Chondrocyte (in vitro differentiated cells): ENCODE measurements at regions not wholly inside any gene's neighbourhood (a gene's known extent, or its start where the extent isn't known, plus 50 kb on each side); places are given as distances from the start of the nearest gene placed in this dataset.
A peak's percentile ranks its signal among the peaks of the same experiment; 100 is the strongest.
"Not testable (repeated sequence)": the region's sequence is repeated elsewhere in the genome, so short reads cannot be mapped to it uniquely, and the experiment has no call there.

Source experiments
- DNase-seq: peaks from one replicate; pipeline ENCODE4 v3.0.0; 2021; ENCODE audit warnings: mixed read lengths, low spot score
- H3K27ac Mint-ChIP-seq: one replicate; pipeline ENCODE4 v1.8.0; 2021; ENCODE audit warnings: mild to moderate bottlenecking, moderate library complexity, mixed read lengths; ENCODE audit not compliant: unreplicated experiment
- H3K27me3 Mint-ChIP-seq: 2 replicates; pipeline ENCODE4 v1.8.0; 2021; ENCODE audit warnings: low read depth, mixed read lengths
- H3K36me3 Mint-ChIP-seq: 2 replicates; pipeline ENCODE4 v1.8.0; 2021; ENCODE audit warnings: low read depth, mixed read lengths
- H3K4me1 Mint-ChIP-seq: 2 replicates; pipeline ENCODE4 v1.8.0; 2021; ENCODE audit warnings: low read depth, mild to moderate bottlenecking, mixed read lengths
- H3K4me3 Mint-ChIP-seq: one replicate; pipeline ENCODE4 v1.8.0; 2021; ENCODE audit warnings: mild to moderate bottlenecking, moderate library complexity, mixed read lengths; ENCODE audit not compliant: unreplicated experiment
- H3K9me3 Mint-ChIP-seq: 2 replicates; pipeline ENCODE4 v1.8.0; 2021; ENCODE audit warnings: low read depth, mixed read lengths
- TF ChIP-seq, protein P1 (sequence below): fragments of 200-600 bp; sonication (generic); IDR thresholded peaks from 2 replicates; pipeline ENCODE4 v1.5.0; 2021; ENCODE audit warnings: antibody characterized with exemption, mild to moderate bottlenecking, moderate library complexity

GRCh38 chr16:10280262-10281170, 98.3 kb upstream of the GRIN2A start:
- Mint-ChIP-seq H3K4me3 (no peak overlapping the region), H3K27me3 (no peaks in the 10 kb centered on the region), H3K36me3 (peaks cover 2% of the 10 kb centered on the region), H3K4me1 (no peaks in the 10 kb centered on the region), H3K9me3 (peaks cover 27% of the 10 kb centered on the region), H3K27ac (no peak overlapping the region)
- no peak for DNase-seq
- TF ChIP-seq, protein P1, sequence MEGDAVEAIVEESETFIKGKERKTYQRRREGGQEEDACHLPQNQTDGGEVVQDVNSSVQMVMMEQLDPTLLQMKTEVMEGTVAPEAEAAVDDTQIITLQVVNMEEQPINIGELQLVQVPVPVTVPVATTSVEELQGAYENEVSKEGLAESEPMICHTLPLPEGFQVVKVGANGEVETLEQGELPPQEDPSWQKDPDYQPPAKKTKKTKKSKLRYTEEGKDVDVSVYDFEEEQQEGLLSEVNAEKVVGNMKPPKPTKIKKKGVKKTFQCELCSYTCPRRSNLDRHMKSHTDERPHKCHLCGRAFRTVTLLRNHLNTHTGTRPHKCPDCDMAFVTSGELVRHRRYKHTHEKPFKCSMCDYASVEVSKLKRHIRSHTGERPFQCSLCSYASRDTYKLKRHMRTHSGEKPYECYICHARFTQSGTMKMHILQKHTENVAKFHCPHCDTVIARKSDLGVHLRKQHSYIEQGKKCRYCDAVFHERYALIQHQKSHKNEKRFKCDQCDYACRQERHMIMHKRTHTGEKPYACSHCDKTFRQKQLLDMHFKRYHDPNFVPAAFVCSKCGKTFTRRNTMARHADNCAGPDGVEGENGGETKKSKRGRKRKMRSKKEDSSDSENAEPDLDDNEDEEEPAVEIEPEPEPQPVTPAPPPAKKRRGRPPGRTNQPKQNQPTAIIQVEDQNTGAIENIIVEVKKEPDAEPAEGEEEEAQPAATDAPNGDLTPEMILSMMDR, result no peak

DNA sequence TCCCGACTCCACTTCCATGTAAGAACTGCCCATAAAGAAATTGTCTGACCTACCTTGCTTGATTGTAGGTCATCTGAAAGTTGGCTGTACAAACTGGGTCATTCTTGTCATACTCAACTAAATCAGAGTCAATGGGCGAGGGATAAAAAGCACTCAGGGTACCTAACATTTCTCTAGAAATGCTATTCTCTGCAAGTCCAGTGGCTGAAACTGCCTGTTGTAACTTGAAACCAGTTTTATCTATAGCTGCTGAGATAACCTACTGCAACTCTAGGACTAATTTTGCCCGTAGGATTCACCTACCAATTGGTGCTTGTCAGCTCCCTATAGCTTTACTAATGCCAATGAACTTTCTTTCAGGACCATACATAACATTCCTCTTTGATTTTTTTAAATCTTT, 100.1 kb upstream of the GRIN2A start:
- H3K9me3 Mint-ChIP-seq, result peaks cover 20% of the 10 kb centered on the region
- no peak overlapping the region for H3K4me3 Mint-ChIP-seq
- no peak overlapping the region for H3K27ac Mint-ChIP-seq
- no peaks in the 10 kb centered on the region for H3K4me1 Mint-ChIP-seq
- no peak for DNase-seq
- no peaks in the 10 kb centered on the region for H3K27me3 Mint-ChIP-seq
- TF ChIP-seq, protein P1, result no peak
- peaks cover 2% of the 10 kb centered on the region for H3K36me3 Mint-ChIP-seq

- not testable (repeated sequence) for H3K4me3 Mint-ChIP-seq, H3K36me3 Mint-ChIP-seq, H3K27me3 Mint-ChIP-seq, H3K27ac Mint-ChIP-seq, H3K4me1 Mint-ChIP-seq
- H3K9me3 Mint-ChIP-seq, result peaks cover 13% of the 10 kb centered on the region
- DNase-seq, result peak; percentile 36
These were observed 101.0 kb upstream of the GRIN2A start for GRCh38 chr16:10283246-10283645.

DNA sequence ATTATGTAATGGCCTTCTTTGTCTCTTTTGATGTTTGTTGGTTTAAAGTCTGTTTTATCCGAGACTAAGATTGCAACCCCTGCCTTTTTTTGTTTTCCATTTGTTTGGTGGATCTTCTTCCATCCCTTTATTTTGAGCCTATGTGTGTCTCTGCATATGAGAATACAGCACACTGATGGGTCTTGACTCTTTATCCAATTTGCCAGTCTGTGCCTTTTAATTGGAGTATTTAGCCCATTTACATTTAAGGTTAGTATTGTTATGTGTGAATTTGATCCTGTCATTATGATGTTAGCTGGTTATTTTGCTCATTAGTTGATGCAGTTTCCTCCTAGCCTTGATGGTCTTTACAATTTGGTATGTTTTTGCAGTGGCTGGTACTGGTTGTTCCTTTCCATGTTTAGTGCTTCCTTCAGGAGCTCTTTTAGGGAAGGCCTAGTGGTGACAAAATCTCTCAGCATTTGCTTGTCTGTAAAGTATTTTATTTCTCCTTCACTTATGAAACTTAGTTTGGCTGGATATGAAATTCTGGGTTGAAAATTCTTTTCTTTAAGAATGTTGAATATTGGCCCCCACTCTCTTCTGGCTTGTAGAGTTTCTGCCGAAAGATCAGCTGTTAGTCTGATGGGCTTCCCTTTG, 95.3 kb upstream of the ATF7IP2 start:
- not testable (repeated sequence) for H3K27me3 Mint-ChIP-seq, H3K27ac Mint-ChIP-seq, H3K36me3 Mint-ChIP-seq, H3K4me3 Mint-ChIP-seq, H3K4me1 Mint-ChIP-seq, DNase-seq
- H3K9me3 Mint-ChIP-seq, result peaks cover 43% of the 10 kb centered on the region

DNA sequence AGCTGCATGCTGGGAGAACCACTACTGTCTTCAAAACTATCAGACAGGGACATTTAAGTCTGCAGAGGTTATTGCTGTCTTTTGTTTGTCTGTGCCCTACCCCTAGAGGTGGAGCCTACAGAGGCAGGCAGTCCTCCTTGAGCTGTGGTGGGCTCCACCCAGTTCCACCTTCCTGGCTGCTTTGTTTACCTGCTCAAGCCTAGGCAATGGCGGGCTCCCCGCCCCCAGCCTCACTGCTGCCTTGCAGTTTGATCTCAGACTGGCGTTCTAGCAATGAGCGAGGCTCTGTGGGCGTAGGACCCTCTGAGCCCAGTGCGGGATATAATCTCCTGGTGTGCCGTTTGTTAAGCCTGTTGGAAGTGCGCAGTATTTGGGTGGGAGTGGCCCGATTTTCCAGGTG, 93.7 kb upstream of the ATF7IP2 start:
- not testable (repeated sequence) for H3K36me3 Mint-ChIP-seq, H3K4me1 Mint-ChIP-seq, H3K4me3 Mint-ChIP-seq, H3K27me3 Mint-ChIP-seq, H3K27ac Mint-ChIP-seq, DNase-seq
- peaks cover 47% of the 10 kb centered on the region for H3K9me3 Mint-ChIP-seq

DNA sequence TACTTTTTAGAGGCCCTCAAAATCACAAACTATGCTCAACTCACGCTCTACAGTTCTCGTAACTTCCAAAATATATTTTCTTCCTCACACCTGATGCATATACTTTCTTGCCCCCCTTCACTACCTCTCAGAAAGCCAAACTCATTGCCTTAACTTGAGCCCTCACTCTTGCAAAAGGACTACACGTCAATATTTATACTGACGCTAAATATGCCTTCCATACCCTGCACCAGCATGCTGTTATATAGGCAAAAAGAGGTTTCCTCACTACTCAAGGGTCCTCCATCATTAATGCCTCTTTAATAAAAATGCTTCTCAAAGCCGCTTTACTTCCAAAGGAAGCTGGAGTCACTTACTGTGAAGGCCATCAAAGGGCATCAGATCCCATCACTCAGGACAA, 92.9 kb upstream of the ATF7IP2 start:
- H3K9me3 Mint-ChIP-seq, result peaks cover 48% of the 10 kb centered on the region

GRCh38 chr16:10294153-10294552, 91.7 kb upstream of the ATF7IP2 start:
- peaks cover 45% of the 10 kb centered on the region for H3K9me3 Mint-ChIP-seq
- not testable (repeated sequence) for H3K27ac Mint-ChIP-seq, DNase-seq, H3K36me3 Mint-ChIP-seq, H3K4me3 Mint-ChIP-seq, H3K4me1 Mint-ChIP-seq, H3K27me3 Mint-ChIP-seq

More for the DNA sequence above, 92.9 kb upstream of the ATF7IP2 start:
- H3K36me3 Mint-ChIP-seq, H3K4me1 Mint-ChIP-seq, H3K4me3 Mint-ChIP-seq, H3K27me3 Mint-ChIP-seq, DNase-seq, H3K27ac Mint-ChIP-seq: not testable (repeated sequence)
